ENCODE measurements at regions not wholly inside any gene's neighbourhood (a gene's known extent, or its start where the extent isn't known, plus 50 kb on each side); places are given as distances from the start of the nearest gene placed in this dataset.
"Not testable (repeated sequence)": the region's sequence is repeated elsewhere in the genome, so short reads cannot be mapped to it uniquely, and the experiment has no call there.

GRCh38 chr18:60064271-60064670, 164.5 kb downstream of the PMAIP1 start:
- DNase-seq (ENCODE audit: low read depth in 1 of 2, low spot score in 1 of 2), result no peak
- no peak for TF ChIP-seq JUND (IDR thresholded peaks at IDR 0.05; ENCODE audit: low read depth)
- in situ Hi-C loops (cut with HindIII; ENCODE audit: low pct_unique_long_range_greater_than_20kb, low sequenced_read_pairs), result no loop called here

- DNase-seq (ENCODE audit: low read depth in 1 of 2, low spot score in 1 of 2); in situ Hi-C loops (cut with HindIII; ENCODE audit: low pct_unique_long_range_greater_than_20kb, low sequenced_read_pairs): not testable (repeated sequence)
Observed at GRCh38 chr18:60062831-60063230, 163.0 kb downstream of the PMAIP1 start.

- in situ Hi-C loops (cut with HindIII; ENCODE audit: low pct_unique_long_range_greater_than_20kb, low sequenced_read_pairs), result no loop called here
- TF ChIP-seq JUND (IDR thresholded peaks at IDR 0.05; ENCODE audit: low read depth), result no peak
Observed at GRCh38 chr18:60062396-60062795, 162.6 kb downstream of the PMAIP1 start.

GRCh38 chr18:60060578-60060977, 160.8 kb downstream of the PMAIP1 start:
- in situ Hi-C loops (cut with HindIII; ENCODE audit: low pct_unique_long_range_greater_than_20kb, low sequenced_read_pairs), result no loop called here
- no peak for TF ChIP-seq JUND (IDR thresholded peaks at IDR 0.05; ENCODE audit: low read depth)
- DNase-seq (ENCODE audit: low read depth in 1 of 2, low spot score in 1 of 2), result no peak

More at GRCh38 chr18:60062396-60062795, 162.6 kb downstream of the PMAIP1 start:
- no peak for DNase-seq (ENCODE audit: low read depth in 1 of 2, low spot score in 1 of 2)

GRCh38 chr18:60060026-60060425, 160.2 kb downstream of the PMAIP1 start:
- no peak for TF ChIP-seq JUND (IDR thresholded peaks at IDR 0.05; ENCODE audit: low read depth)
- no peak for DNase-seq (ENCODE audit: low read depth in 1 of 2, low spot score in 1 of 2)
- in situ Hi-C loops (cut with HindIII; ENCODE audit: low pct_unique_long_range_greater_than_20kb, low sequenced_read_pairs), result no loop called here

GRCh38 chr18:60059216-60059615, 159.4 kb downstream of the PMAIP1 start:
- no peak for DNase-seq (ENCODE audit: low read depth in 1 of 2, low spot score in 1 of 2)
- in situ Hi-C loops (cut with HindIII; ENCODE audit: low pct_unique_long_range_greater_than_20kb, low sequenced_read_pairs), result no loop called here
- TF ChIP-seq JUND (IDR thresholded peaks at IDR 0.05; ENCODE audit: low read depth), result no peak

GRCh38 chr18:60053747-60054304, 154.0 kb downstream of the PMAIP1 start:
- DNase-seq (ENCODE audit: low read depth in 1 of 2, low spot score in 1 of 2), result peak in 1 of 2 experiments; percentile 5
- in situ Hi-C loops (cut with HindIII; ENCODE audit: low pct_unique_long_range_greater_than_20kb, low sequenced_read_pairs), result no loop called here
- TF ChIP-seq JUND (IDR thresholded peaks at IDR 0.05; ENCODE audit: low read depth), result no peak

GRCh38 chr18:60050821-60051220, 151.0 kb downstream of the PMAIP1 start:
- in situ Hi-C loops (cut with HindIII; ENCODE audit: low pct_unique_long_range_greater_than_20kb, low sequenced_read_pairs), result no loop called here
- no peak for DNase-seq (ENCODE audit: low read depth in 1 of 2, low spot score in 1 of 2)
- TF ChIP-seq JUND (IDR thresholded peaks at IDR 0.05; ENCODE audit: low read depth), result no peak

- no peak for DNase-seq (ENCODE audit: low read depth in 1 of 2, low spot score in 1 of 2)
- in situ Hi-C loops (cut with HindIII; ENCODE audit: low pct_unique_long_range_greater_than_20kb, low sequenced_read_pairs), result no loop called here
- TF ChIP-seq JUND (IDR thresholded peaks at IDR 0.05; ENCODE audit: low read depth), result no peak
Observed at GRCh38 chr18:60049172-60049571, 149.4 kb downstream of the PMAIP1 start.

GRCh38 chr18:60047556-60047955, 147.8 kb downstream of the PMAIP1 start:
- no peak for TF ChIP-seq JUND (IDR thresholded peaks at IDR 0.05; ENCODE audit: low read depth)
- DNase-seq (ENCODE audit: low read depth in 1 of 2, low spot score in 1 of 2), result no peak
- in situ Hi-C loops (cut with HindIII; ENCODE audit: low pct_unique_long_range_greater_than_20kb, low sequenced_read_pairs), result no loop called here

- in situ Hi-C loops (cut with HindIII; ENCODE audit: low pct_unique_long_range_greater_than_20kb, low sequenced_read_pairs), result no loop called here
- TF ChIP-seq JUND (IDR thresholded peaks at IDR 0.05; ENCODE audit: low read depth), result no peak
- no peak for DNase-seq (ENCODE audit: low read depth in 1 of 2, low spot score in 1 of 2)
Observed at GRCh38 chr18:60044290-60045006, 144.7 kb downstream of the PMAIP1 start.

GRCh38 chr18:60040971-60041370, 141.2 kb downstream of the PMAIP1 start:
- no peak for TF ChIP-seq JUND (IDR thresholded peaks at IDR 0.05; ENCODE audit: low read depth)
- in situ Hi-C loops (cut with HindIII; ENCODE audit: low pct_unique_long_range_greater_than_20kb, low sequenced_read_pairs), result no loop called here
- DNase-seq (ENCODE audit: low read depth in 1 of 2, low spot score in 1 of 2), result no peak

- no peak for TF ChIP-seq JUND (IDR thresholded peaks at IDR 0.05; ENCODE audit: low read depth)
- no peak for DNase-seq (ENCODE audit: low read depth in 1 of 2, low spot score in 1 of 2)
- in situ Hi-C loops (cut with HindIII; ENCODE audit: low pct_unique_long_range_greater_than_20kb, low sequenced_read_pairs), result no loop called here
Observed at GRCh38 chr18:60038731-60039130, 138.9 kb downstream of the PMAIP1 start.

GRCh38 chr18:60027397-60027796, 127.6 kb downstream of the PMAIP1 start:
- TF ChIP-seq JUND (IDR thresholded peaks at IDR 0.05; ENCODE audit: low read depth), result no peak
- in situ Hi-C loops (cut with HindIII; ENCODE audit: low pct_unique_long_range_greater_than_20kb, low sequenced_read_pairs), result no loop called here
- peak in 1 of 2 experiments; percentile 4 for DNase-seq (ENCODE audit: low read depth in 1 of 2, low spot score in 1 of 2)
